Left hindlimb (tissue), 1 donor: ENCODE measurements at regions not wholly inside any gene's neighbourhood (a gene's known extent, or its start where the extent isn't known, plus 50 kb on each side); places are given as distances from the start of the nearest gene placed in this dataset.

Source experiments
- DNase-seq: peaks from one replicate; pipeline ENCODE4 v3.0.0-alpha.2; 2018

- DNase-seq = no peak
These were observed 356.6 kb downstream of the KCNJ2 start for GRCh38 chr17:70525961-70526360.

- DNase-seq = no peak
These were observed 358.1 kb downstream of the KCNJ2 start for GRCh38 chr17:70527364-70527888.

- DNase-seq = no peak
These were observed 364.1 kb downstream of the KCNJ2 start for GRCh38 chr17:70533427-70533826.

- DNase-seq = no peak
These were observed 366.7 kb downstream of the KCNJ2 start for GRCh38 chr17:70535986-70536385.

- no peak for DNase-seq
These were observed 370.0 kb downstream of the KCNJ2 start for GRCh38 chr17:70539132-70539924.

GRCh38 chr17:70542876-70543275 lies 373.5 kb downstream of the KCNJ2 start:
- no peak for DNase-seq

- no peak for DNase-seq
These were observed 375.0 kb downstream of the KCNJ2 start for GRCh38 chr17:70544317-70544716.

- no peak for DNase-seq
These were observed 383.1 kb downstream of the KCNJ2 start for GRCh38 chr17:70552230-70552981.

GRCh38 chr17:70552982-70553334 lies 383.6 kb downstream of the KCNJ2 start:
- DNase-seq = no peak

GRCh38 chr17:70555723-70556122 lies 386.4 kb downstream of the KCNJ2 start:
- DNase-seq = no peak

GRCh38 chr17:70558821-70559220 lies 389.5 kb downstream of the KCNJ2 start:
- no peak for DNase-seq

GRCh38 chr17:70560471-70560870 lies 391.1 kb downstream of the KCNJ2 start:
- no peak for DNase-seq

GRCh38 chr17:70562137-70562536 lies 392.8 kb downstream of the KCNJ2 start:
- no peak for DNase-seq

- DNase-seq = no peak
These were observed 394.0 kb downstream of the KCNJ2 start for GRCh38 chr17:70563281-70563820.

GRCh38 chr17:70564006-70564620 lies 394.8 kb downstream of the KCNJ2 start:
- DNase-seq = no peak

GRCh38 chr17:70569128-70569527 lies 399.8 kb downstream of the KCNJ2 start:
- DNase-seq = no peak

- DNase-seq = no peak
These were observed 408.1 kb downstream of the KCNJ2 start for GRCh38 chr17:70577456-70577855.

GRCh38 chr17:70581459-70581858 lies 412.1 kb downstream of the KCNJ2 start:
- no peak for DNase-seq

GRCh38 chr17:70582777-70583176 lies 413.4 kb downstream of the KCNJ2 start:
- DNase-seq = no peak

- DNase-seq = no peak
These were observed 414.9 kb downstream of the KCNJ2 start for GRCh38 chr17:70584255-70584654.

GRCh38 chr17:70588003-70588402 lies 418.7 kb downstream of the KCNJ2 start:
- DNase-seq = no peak

GRCh38 chr17:70597774-70598173 lies 428.4 kb downstream of the KCNJ2 start:
- DNase-seq = no peak

GRCh38 chr17:70599198-70599597 lies 429.9 kb downstream of the KCNJ2 start:
- DNase-seq = no peak
